ENCODE measurements at regions not wholly inside any gene's neighbourhood (a gene's known extent, or its start where the extent isn't known, plus 50 kb on each side); places are given as distances from the start of the nearest gene placed in this dataset.

- in situ Hi-C loops (cut with MboI; ENCODE audit: low pct_unique_long_range_greater_than_20kb, low sequenced_read_pairs, unreplicated experiment): no loop called here
- TF ChIP-seq CTCF (IDR thresholded peaks at IDR 0.05; ENCODE audit: extremely low read depth, insufficient read depth, missing control alignments): no peak
- DNase-seq (ENCODE audit: low spot score): no peak
These were observed 1046.9 kb upstream of the WWC1 start for GRCh38 chr5:167244583-167244982.

GRCh38 chr5:167245868-167246267 is 1045.6 kb upstream of the WWC1 start:
- DNase-seq (ENCODE audit: low spot score): no peak
- in situ Hi-C loops (cut with MboI; ENCODE audit: low pct_unique_long_range_greater_than_20kb, low sequenced_read_pairs, unreplicated experiment): no loop called here

GRCh38 chr5:167247816-167248215 is 1043.6 kb upstream of the WWC1 start:
- no peak for TF ChIP-seq CTCF (IDR thresholded peaks at IDR 0.05; ENCODE audit: extremely low read depth, insufficient read depth, missing control alignments)
- DNase-seq (ENCODE audit: low spot score): no peak
- in situ Hi-C loops (cut with MboI; ENCODE audit: low pct_unique_long_range_greater_than_20kb, low sequenced_read_pairs, unreplicated experiment): no loop called here

More at GRCh38 chr5:167245868-167246267, 1045.6 kb upstream of the WWC1 start:
- TF ChIP-seq CTCF (IDR thresholded peaks at IDR 0.05; ENCODE audit: extremely low read depth, insufficient read depth, missing control alignments): no peak

GRCh38 chr5:167248257-167248656 is 1043.2 kb upstream of the WWC1 start:
- TF ChIP-seq CTCF (IDR thresholded peaks at IDR 0.05; ENCODE audit: extremely low read depth, insufficient read depth, missing control alignments): no peak
- DNase-seq (ENCODE audit: low spot score): no peak
- in situ Hi-C loops (cut with MboI; ENCODE audit: low pct_unique_long_range_greater_than_20kb, low sequenced_read_pairs, unreplicated experiment): no loop called here

- in situ Hi-C loops (cut with MboI; ENCODE audit: low pct_unique_long_range_greater_than_20kb, low sequenced_read_pairs, unreplicated experiment): no loop called here
- no peak for TF ChIP-seq CTCF (IDR thresholded peaks at IDR 0.05; ENCODE audit: extremely low read depth, insufficient read depth, missing control alignments)
- no peak for DNase-seq (ENCODE audit: low spot score)
These were observed 1040.4 kb upstream of the WWC1 start for GRCh38 chr5:167250996-167251395.

- in situ Hi-C loops (cut with MboI; ENCODE audit: low pct_unique_long_range_greater_than_20kb, low sequenced_read_pairs, unreplicated experiment): no loop called here
- no peak for TF ChIP-seq CTCF (IDR thresholded peaks at IDR 0.05; ENCODE audit: extremely low read depth, insufficient read depth, missing control alignments)
- DNase-seq (ENCODE audit: low spot score): no peak
These were observed 1037.3 kb upstream of the WWC1 start for GRCh38 chr5:167254132-167254531.

GRCh38 chr5:167255926-167256325 is 1035.5 kb upstream of the WWC1 start:
- DNase-seq (ENCODE audit: low spot score): no peak
- no peak for TF ChIP-seq CTCF (IDR thresholded peaks at IDR 0.05; ENCODE audit: extremely low read depth, insufficient read depth, missing control alignments)
- in situ Hi-C loops (cut with MboI; ENCODE audit: low pct_unique_long_range_greater_than_20kb, low sequenced_read_pairs, unreplicated experiment): no loop called here
